Stimulated activated CD8-positive, alpha-beta memory T cell treated with anti-CD3 and anti-CD28 coated beads, Interleukin-12 subunit alpha, Interleukin-12 subunit beta, amount 100 ng/mL, for 4 hours (primary cell): ENCODE measurements at regions not wholly inside any gene's neighbourhood (a gene's known extent, or its start where the extent isn't known, plus 50 kb on each side); places are given as distances from the start of the nearest gene placed in this dataset.
A peak's percentile ranks its signal among the peaks of the same experiment; 100 is the strongest.
"Not testable (repeated sequence)": the region's sequence is repeated elsewhere in the genome, so short reads cannot be mapped to it uniquely, and the experiment has no call there.

Source experiments
- DNase-seq: peaks from one replicate; pipeline ENCODE4 v3.0.0-alpha.2; 2020; ENCODE audit warnings: low read depth

DNA sequence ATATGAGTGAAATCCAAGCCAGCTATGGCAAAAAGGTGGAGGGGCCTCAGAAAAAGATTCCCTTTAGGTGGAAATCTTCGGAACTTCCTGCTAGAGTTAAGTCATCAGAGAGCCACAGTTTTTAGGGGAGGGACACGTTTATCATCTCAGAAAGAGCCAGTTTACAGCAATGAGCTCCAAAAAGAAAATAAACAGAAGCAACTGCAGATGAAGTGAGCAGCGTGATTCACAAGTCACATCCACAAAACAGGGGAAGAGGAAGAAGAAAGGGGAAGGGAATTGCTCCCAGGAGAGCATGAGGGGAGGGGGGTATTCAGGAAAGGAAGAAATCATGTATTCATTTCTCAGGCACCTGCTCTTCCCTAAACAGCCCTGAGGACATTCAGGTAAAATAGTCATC lies 156.2 kb upstream of the FOXK1 start:
- no peak for DNase-seq

DNA sequence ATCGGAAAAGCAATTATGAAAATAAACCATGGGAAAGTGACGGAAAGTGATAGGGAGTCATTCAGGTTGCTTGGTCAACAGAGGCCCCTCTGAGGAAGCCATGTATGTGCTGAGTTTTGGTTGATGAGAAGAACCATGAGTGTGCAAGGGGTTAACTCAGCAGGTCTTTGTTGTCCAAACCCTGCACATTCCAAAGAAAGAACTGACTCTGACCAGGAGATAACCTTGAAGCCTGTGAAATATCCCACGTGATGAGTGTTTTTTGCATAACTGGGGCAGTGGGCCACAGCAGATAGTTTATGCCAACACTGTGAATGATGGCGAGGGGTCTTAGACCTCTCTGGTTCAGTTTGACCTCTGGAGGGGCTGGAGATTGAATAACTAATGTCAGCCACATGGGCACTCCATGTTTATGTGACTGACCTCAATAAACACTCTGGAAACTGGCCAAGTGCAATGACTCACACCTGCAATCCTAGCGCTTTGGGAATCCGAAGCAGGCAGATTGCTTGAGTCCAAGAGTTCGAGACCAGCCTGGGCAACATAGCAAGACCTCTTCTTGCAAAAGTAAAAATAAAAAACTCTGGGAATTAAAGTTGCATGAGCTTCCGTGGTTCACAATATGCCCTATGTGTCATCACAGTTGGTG lies 154.0 kb upstream of the FOXK1 start:
- no peak for DNase-seq

DNA sequence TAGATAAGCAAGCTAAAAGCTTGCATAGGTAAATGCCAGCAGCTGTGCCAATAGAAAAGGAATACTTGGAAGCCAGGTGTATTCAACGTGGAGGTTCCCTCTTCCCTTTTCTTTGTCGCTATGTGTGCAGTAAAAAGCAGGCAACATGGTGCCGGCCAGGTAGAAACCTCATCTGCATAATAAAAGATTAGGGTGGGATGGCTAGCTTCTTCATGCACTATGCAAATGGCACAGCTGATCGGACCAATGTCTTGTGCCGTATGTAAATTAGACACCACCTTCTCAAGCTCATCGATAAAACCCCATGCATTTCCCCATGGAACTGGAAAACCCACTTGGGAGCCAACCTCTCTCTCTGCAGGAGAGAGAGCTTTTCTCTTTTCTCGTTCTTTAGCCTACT lies 150.9 kb upstream of the FOXK1 start:
- no peak for DNase-seq

DNA sequence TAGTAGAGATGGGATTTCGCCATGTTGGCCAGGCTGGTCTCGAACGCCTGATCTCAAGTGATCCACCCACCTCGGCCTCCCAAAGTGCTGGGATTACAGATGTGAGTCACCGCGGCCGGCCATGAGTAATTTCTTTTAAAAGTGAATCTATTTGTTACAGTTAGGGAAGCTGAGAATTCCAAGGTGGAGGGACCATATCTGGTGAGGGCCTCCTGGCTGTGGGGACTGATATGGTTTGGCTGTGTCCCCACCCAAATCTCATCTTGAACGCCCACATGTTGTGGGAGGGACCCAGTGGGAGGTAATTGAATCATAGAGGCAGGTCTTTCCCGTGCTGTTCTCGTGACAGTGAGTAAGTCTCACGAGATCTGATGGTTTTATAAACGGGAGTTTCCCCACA lies 148.8 kb upstream of the FOXK1 start:
- not testable (repeated sequence) for DNase-seq

- no peak for DNase-seq
Observed at GRCh38 chr7:4549681-4550080, 132.4 kb upstream of the FOXK1 start.

DNA sequence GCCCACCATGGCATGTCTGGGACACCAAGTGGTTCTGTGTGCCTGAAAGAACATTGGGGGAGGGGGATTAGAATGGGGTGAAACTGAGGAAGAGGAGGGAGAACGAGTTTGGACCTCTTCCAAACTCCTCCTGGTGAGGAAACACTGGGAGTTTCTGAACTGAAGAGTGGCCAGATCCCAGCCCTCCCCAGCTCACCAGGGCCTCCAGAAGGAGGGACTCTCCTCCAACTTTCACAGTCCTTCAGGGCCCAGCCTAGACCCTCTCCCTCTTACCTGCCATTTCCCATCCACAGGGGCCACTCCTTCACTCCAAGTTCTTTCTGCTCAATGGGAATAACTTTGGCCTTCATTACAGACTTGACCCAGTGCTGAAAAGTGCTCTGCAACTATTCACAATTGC lies 132.0 kb upstream of the FOXK1 start:
- no peak for DNase-seq

GRCh38 chr7:4552985-4553384 lies 129.1 kb upstream of the FOXK1 start:
- DNase-seq: no peak

DNA sequence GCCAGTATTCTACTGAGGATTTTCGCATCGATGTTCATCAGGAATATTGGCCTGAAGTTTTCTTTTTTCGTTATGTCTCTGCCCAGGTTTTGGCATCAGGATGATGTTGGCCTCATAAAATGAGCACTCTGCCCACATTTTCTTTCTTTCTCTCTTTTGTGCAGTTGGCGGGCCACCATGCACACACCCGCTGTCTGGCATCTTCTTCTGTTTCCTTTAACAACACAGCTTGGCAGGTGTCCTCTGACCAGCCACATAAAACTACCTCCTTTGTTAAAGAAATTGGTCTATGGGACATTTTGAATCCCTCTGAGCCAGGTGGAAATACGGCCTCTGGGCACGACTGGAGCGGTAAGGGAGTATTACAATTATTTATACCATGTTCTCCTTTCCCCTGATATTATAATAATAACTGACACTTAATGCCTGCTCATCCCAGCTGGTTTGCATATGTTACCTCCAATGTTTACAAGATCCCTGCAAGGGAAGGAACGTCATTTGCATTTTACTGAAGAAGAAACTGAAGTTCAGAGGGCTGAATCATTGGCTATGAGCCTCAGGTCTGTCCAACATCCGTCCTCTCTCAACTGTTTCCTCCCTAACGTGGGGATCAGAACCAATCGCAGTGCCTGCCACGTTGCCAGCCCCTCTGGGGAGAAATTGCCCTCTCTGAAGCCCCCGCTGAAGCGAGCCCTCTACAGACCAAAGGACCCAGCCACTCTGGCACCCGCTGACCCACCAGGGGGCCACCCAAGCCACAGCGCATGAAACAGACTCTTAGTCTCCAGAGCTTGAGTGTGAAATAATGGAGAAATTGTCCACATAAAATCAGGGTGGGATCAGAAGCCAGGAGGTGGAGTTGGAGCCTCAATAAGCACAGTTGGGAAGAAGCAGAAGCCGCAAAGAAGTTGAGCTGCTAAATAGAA lies 125.0 kb upstream of the FOXK1 start:
- no peak for DNase-seq

GRCh38 chr7:4561795-4562194 lies 120.3 kb upstream of the FOXK1 start:
- DNase-seq: no peak

- no peak for DNase-seq
Observed at GRCh38 chr7:4566714-4567113, 115.4 kb upstream of the FOXK1 start.

DNA sequence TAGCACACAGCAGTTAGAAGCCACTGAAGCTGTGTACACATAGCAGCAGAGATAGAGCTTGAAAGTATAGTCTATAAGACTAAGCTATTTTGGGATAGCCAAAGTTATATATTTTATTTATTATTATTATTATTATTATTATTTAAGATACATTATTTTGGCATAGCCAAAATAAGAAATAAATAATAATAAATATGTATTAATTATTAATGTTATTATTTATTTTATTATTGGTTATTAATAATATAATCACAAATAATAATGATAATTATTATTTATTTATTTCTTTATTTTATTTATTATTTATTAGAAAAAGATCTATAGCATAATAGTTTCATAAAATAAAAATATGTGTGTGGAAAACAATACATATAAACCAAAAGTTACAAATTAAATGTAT lies 107.2 kb upstream of the FOXK1 start:
- no peak for DNase-seq

DNA sequence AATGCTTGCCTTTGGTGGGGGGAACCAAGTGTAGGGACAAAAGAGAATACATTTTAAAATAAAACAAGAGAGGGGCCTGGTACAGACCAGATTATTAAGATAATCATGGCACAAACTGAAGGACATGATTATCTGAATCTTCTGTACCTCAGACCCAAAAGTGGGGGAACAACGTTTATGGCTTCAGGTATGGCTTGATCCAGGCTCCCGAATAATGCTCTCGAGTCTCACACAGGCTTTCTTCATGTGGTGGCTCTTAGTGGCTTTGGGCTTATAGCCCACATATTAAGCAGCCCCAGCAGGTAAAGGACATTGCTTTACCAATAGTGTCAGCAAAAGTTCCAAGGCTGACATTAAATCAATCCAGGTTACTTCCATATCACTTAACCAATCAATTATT lies 106.8 kb upstream of the FOXK1 start:
- DNase-seq: no peak

DNA sequence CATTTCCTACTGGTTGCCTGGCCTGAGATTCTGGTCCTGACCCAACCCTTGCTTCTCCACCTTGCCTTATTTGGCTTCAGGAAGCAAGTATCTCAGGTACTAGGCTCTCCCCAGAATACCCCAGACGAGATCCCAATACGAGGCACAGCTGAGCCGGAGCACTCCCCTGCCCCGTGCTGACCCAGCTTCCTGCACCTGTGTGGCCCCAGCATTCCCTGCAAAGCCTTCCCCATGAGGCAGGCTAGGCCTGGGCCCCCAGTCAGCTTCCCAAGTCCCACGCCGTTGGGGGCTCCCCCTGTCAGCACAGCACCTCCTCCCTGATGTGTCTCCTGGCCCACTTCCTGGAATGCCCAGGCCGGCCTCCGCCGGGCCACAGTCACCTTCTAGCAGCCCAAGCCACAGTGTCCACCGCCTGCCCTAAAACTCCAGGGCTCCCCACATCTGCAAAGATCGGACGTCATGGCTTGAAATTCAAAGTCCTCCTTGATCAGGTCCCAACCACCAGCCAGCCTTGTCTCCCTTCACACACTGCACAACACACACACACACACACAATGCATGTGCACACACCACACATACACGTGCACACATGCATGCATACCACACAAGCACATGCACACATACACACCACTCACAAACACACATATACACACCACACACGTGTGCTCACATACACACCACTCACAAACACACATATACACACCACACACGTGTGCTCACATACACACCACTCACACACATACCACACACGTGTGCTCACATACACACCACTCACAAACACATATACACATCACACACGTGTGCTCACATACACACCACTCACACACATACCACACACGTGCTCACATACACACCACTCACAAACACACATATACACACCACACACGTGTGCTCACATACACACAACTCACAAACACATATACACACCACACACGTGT lies 78.9 kb upstream of the FOXK1 start:
- no peak for DNase-seq

DNA sequence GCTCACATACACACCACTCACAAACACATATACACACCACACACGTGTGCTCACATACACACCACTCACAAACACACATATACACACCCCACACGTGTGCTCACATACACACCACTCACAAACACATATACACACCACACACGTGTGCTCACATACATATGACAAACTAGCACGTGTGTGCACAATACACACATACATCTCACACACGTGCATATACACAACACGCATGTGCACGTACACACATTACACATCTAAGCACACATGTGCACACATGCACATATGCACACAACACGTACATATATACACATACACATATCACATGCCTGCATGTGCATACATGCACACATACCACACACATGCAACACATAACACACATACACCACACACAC lies 78.3 kb upstream of the FOXK1 start:
- no peak for DNase-seq

- DNase-seq: no peak
Observed at GRCh38 chr7:4604456-4604940, 77.6 kb upstream of the FOXK1 start.

GRCh38 chr7:4606797-4607196 lies 75.3 kb upstream of the FOXK1 start:
- no peak for DNase-seq

DNA sequence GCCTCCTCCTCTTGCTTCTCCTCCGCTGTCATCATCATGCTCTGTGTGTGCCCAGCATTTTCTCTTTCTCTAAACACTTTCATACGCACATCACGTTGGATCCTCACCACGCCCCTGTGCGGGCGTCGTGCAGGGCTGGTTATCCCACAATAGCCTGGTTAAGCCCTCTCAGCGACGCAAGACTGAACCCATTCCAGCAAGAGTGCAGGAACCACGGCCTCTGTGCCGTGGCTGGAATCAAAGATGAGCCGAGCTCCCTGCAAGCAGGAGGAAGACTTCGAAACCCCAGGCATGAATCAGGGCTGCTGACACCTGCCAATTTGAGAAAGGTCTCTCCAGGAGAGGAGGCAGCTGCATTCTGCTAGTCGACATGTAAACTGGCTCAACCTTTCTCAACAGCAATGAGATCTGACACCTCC lies 74.8 kb upstream of the FOXK1 start:
- no peak for DNase-seq

DNA sequence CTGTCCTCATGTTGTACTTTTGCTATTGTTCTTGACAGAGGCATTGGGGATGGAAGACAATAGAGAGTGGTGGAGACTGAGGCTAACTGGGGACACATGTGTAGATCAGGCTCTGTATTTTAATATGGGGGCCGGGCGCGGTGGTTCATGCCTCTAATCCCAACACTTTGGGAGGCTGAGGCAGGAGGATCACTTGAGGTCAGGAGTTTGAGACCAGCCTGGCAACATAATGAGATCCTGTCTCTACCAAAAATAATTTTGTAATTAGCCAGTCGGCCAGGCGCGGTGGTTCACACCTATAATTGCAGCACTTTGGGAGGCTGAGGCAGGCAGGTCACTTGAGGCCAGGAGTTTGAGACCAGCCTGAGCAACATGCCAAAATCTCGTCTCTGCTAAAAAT lies 72.5 kb upstream of the FOXK1 start:
- DNase-seq: not testable (repeated sequence)

DNA sequence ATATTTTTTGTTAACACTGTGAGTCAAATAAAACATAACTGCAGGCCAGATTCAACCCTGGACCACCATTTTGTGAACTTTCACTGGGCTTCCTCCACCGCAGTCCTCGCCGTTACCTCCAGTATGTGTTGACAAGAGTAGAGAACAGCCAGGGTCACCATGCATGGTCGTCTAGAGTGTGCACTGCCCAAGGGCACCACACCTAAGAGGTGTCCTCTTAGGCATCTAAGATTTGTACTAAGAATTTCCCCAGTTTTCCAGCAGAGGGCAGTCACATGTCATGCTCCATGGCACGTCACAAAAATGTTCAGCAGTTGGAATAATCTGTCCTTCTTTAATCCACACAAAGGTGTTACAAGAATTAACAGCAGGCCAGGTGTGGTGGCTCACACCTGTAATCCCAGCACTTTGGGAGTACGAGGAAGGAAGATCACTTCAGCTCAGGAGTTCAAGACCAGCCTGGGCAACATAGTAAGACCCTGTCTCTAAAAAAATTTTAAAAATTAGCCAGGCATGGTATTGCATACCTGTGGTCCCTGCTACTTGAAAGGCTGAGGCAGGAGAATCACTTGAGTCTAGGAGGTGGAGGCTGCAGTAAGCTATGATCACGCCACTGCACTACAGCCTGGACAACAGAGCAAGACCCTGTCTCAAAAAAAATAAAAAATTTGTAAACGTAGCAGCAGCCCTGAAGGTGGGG lies 71.2 kb upstream of the FOXK1 start:
- DNase-seq: peak; percentile 3

DNA sequence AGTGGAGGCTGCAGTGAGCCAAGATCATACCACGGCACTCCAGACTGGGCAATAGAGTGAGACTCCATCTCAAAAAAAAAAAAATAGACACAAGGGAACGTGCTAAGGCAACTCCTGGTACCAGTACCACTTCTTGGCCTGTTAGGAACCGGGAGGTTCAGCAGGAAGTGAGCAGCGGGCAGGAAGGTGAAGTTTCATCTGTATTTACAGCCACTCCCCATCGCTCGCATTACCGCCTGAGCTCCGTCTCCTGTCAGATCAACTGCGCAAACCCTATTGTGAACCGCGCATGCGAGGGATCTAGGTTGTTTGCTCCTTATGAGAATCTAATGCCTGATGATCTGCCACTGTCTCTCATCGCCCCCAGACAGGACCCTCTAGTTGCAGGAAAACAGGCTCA lies 69.9 kb upstream of the FOXK1 start:
- no peak for DNase-seq

- DNase-seq: no peak
Observed at GRCh38 chr7:4612939-4613841, 68.9 kb upstream of the FOXK1 start.
